Liver (tissue), 3 donors: ENCODE measurements at regions not wholly inside any gene's neighbourhood (a gene's known extent, or its start where the extent isn't known, plus 50 kb on each side); places are given as distances from the start of the nearest gene placed in this dataset.

Experiments
- JUND ChIP-seq, 2 donors: IDR thresholded peaks; 2 replicates each; pipeline ENCODE4 v1.6.1; 2016; ENCODE audit warnings: antibody characterized with exemption in 2 of 2
- SP1 ChIP-seq: IDR thresholded peaks from 2 replicates; pipeline ENCODE4 v1.6.1; 2018; ENCODE audit warnings: antibody characterized with exemption, mild to moderate bottlenecking
- TF ChIP-seq, protein P1 (sequence below): IDR thresholded peaks from 2 replicates; pipeline ENCODE4 v1.6.1; 2016; ENCODE audit warnings: antibody characterized with exemption, mild to moderate bottlenecking
- TF ChIP-seq, protein P2 (sequence below): fragments of 150-350 bp; IDR thresholded peaks from 2 replicates; pipeline ENCODE4 v1.5.1; 2017; ENCODE audit warnings: improper control_type of control experiment, low read depth, low read length; ENCODE audit not compliant: missing input control
- donor health status: healthy.
- donor health status: healthy.

DNA sequence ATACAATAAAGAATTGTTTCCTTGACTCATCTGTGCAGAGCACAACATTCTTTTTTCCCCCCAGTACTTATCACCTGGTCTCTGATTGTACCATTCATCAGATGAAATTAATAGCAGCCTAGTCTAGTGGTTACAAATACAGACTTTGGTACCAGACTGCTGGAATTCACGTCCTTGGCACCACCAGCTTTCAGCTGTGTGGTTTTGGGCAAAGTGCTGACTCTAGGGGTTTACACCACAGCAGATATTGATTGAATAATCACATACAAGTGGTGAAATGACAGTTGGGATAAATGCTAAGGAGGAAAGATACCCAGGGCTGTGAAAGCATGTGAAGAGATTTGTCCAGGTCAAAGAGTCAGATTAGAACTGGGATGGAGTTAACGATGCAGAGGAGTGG, 79.3 kb upstream of the ATP10B start:
- no peak for TF ChIP-seq SP1
- TF ChIP-seq, protein P1, sequence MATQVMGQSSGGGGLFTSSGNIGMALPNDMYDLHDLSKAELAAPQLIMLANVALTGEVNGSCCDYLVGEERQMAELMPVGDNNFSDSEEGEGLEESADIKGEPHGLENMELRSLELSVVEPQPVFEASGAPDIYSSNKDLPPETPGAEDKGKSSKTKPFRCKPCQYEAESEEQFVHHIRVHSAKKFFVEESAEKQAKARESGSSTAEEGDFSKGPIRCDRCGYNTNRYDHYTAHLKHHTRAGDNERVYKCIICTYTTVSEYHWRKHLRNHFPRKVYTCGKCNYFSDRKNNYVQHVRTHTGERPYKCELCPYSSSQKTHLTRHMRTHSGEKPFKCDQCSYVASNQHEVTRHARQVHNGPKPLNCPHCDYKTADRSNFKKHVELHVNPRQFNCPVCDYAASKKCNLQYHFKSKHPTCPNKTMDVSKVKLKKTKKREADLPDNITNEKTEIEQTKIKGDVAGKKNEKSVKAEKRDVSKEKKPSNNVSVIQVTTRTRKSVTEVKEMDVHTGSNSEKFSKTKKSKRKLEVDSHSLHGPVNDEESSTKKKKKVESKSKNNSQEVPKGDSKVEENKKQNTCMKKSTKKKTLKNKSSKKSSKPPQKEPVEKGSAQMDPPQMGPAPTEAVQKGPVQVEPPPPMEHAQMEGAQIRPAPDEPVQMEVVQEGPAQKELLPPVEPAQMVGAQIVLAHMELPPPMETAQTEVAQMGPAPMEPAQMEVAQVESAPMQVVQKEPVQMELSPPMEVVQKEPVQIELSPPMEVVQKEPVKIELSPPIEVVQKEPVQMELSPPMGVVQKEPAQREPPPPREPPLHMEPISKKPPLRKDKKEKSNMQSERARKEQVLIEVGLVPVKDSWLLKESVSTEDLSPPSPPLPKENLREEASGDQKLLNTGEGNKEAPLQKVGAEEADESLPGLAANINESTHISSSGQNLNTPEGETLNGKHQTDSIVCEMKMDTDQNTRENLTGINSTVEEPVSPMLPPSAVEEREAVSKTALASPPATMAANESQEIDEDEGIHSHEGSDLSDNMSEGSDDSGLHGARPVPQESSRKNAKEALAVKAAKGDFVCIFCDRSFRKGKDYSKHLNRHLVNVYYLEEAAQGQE, result no peak
- TF ChIP-seq, protein P2, sequence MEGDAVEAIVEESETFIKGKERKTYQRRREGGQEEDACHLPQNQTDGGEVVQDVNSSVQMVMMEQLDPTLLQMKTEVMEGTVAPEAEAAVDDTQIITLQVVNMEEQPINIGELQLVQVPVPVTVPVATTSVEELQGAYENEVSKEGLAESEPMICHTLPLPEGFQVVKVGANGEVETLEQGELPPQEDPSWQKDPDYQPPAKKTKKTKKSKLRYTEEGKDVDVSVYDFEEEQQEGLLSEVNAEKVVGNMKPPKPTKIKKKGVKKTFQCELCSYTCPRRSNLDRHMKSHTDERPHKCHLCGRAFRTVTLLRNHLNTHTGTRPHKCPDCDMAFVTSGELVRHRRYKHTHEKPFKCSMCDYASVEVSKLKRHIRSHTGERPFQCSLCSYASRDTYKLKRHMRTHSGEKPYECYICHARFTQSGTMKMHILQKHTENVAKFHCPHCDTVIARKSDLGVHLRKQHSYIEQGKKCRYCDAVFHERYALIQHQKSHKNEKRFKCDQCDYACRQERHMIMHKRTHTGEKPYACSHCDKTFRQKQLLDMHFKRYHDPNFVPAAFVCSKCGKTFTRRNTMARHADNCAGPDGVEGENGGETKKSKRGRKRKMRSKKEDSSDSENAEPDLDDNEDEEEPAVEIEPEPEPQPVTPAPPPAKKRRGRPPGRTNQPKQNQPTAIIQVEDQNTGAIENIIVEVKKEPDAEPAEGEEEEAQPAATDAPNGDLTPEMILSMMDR, result no peak
- TF ChIP-seq JUND (IDR thresholded peaks at IDR 0.05), result no peak
